GM12865 (cell line): ENCODE measurements at regions not wholly inside any gene's neighbourhood (a gene's known extent, or its start where the extent isn't known, plus 50 kb on each side); places are given as distances from the start of the nearest gene placed in this dataset.

Experiments used
- DNase-seq: peaks from one replicate; pipeline ENCODE4 v3.0.0; 2010; ENCODE audit warnings: low read depth
- H3K4me3 ChIP-seq: 2 replicates; pipeline ENCODE4 v1.5.1; 2011; ENCODE audit warnings: mild to moderate bottlenecking, low read depth, low read length, control low read depth
- CTCF ChIP-seq: IDR thresholded peaks from 2 replicates; pipeline ENCODE4 v1.5.1; 2011; ENCODE audit warnings: low read length, control low read depth, low read depth, inconsistent platforms; ENCODE audit not compliant: insufficient read depth; ENCODE audit errors: missing control alignments

GRCh38 chr20:63087872-63088680 lies 81.3 kb upstream of the BHLHE23 start:
- no peak for TF ChIP-seq CTCF
- no peak for DNase-seq
- H3K4me3 ChIP-seq: no peak overlapping the region

- DNase-seq: no peak
Measured at GRCh38 chr20:63087236-63087871, 80.6 kb upstream of the BHLHE23 start.

GRCh38 chr20:63086421-63087235 lies 79.9 kb upstream of the BHLHE23 start:
- no peak for TF ChIP-seq CTCF
- H3K4me3 ChIP-seq: no peak overlapping the region
- no peak for DNase-seq

More at GRCh38 chr20:63087236-63087871, 80.6 kb upstream of the BHLHE23 start:
- H3K4me3 ChIP-seq: no peak overlapping the region
- TF ChIP-seq CTCF: no peak

GRCh38 chr20:63085151-63085861 lies 78.5 kb upstream of the BHLHE23 start:
- DNase-seq: no peak
- no peak overlapping the region for H3K4me3 ChIP-seq
- no peak for TF ChIP-seq CTCF

- DNase-seq: no peak
- no peak for TF ChIP-seq CTCF
- H3K4me3 ChIP-seq: no peak overlapping the region
Measured at GRCh38 chr20:63084563-63084927, 77.8 kb upstream of the BHLHE23 start.

GRCh38 chr20:63083831-63084562 lies 77.2 kb upstream of the BHLHE23 start:
- DNase-seq: no peak
- TF ChIP-seq CTCF: no peak

More at GRCh38 chr20:63083831-63084562, 77.2 kb upstream of the BHLHE23 start:
- H3K4me3 ChIP-seq: no peak overlapping the region
